Spleen (tissue), 7 donors: ENCODE measurements at regions not wholly inside any gene's neighbourhood (a gene's known extent, or its start where the extent isn't known, plus 50 kb on each side); places are given as distances from the start of the nearest gene placed in this dataset.

Experiments
- CTCF ChIP-seq, 11 experiments: fragments of 200-600 bp in 7 of 11; fragments of 450-650 bp in 4 of 11; sonication (generic) in 4 of 11; IDR thresholded peaks in 8 of 11; conservative IDR thresholded peaks in 3 of 11; 1 replicate in 7 of 11; 2 replicates in 4 of 11; pipeline versions ENCODE4 v1.4.0 to v1.8.0; 2016 to 2021; ENCODE audit warnings: antibody characterized with exemption in 11 of 11, inconsistent platforms in 4 of 11, mild to moderate bottlenecking in 1 of 11
- POLR2AphosphoS5 ChIP-seq, 3 donors: sonication (generic); formaldehyde crosslinking; IDR thresholded peaks; one replicate each; pipeline ENCODE4 v1.5.1; 2017; ENCODE audit warnings: antibody characterized with exemption in 3 of 3
- donor health status: DM: no; HTN: no; CAD: no; lungs with moderate emphysema.
- donor health status: DM: no; HTN: no; CAD: no.
- donor health status: DM: no; HTN: no; CAD: no.

GRCh38 chrX:97692575-97692974 is 808.9 kb downstream of the RPA4 start:
- TF ChIP-seq CTCF (IDR thresholded peaks at IDR 0.05 in 8 of 11, conservative IDR thresholded peaks at IDR 0.05 in 3 of 11) (no peak), POLR2AphosphoS5 (IDR thresholded peaks at IDR 0.05) (no peak)
